Hepatocyte (in vitro differentiated cells): ENCODE measurements at regions not wholly inside any gene's neighbourhood (a gene's known extent, or its start where the extent isn't known, plus 50 kb on each side); places are given as distances from the start of the nearest gene placed in this dataset.

ENCODE experiments used
- DNase-seq: peaks from one replicate; pipeline ENCODE4 v3.0.0-alpha.2; 2016; ENCODE audit warnings: low spot score
- H2AFZ ChIP-seq: fragments of 200-600 bp; sonication (generic); 2 replicates; pipeline ENCODE4 v1.6.0; 2016; ENCODE audit warnings: antibody characterized with exemption, mild to moderate bottlenecking
- H3K27ac ChIP-seq: fragments of 200-600 bp; sonication (generic); 2 replicates; pipeline ENCODE4 v1.5.1; 2016; ENCODE audit warnings: mild to moderate bottlenecking
- H3K27me3 ChIP-seq: fragments of 200-600 bp; sonication (generic); 2 replicates; pipeline ENCODE4 v1.6.1; 2016
- H3K36me3 ChIP-seq: fragments of 200-600 bp; sonication (generic); replicated peaks from 2 replicates; pipeline ENCODE4 v1.5.1; 2016; ENCODE audit warnings: low read depth; ENCODE audit not compliant: insufficient read depth
- H3K4me1 ChIP-seq: fragments of 200-600 bp; sonication (generic); 2 replicates; pipeline ENCODE4 v1.5.1; 2016; ENCODE audit warnings: mild to moderate bottlenecking, moderate library complexity; ENCODE audit not compliant: insufficient read depth
- H3K4me2 ChIP-seq: fragments of 200-600 bp; sonication (generic); 2 replicates; pipeline ENCODE4 v1.6.0; 2016
- H3K4me3 ChIP-seq: fragments of 200-600 bp; sonication (generic); 2 replicates; pipeline ENCODE4 v1.5.1; 2016; ENCODE audit warnings: mild to moderate bottlenecking
- H3K79me2 ChIP-seq: fragments of 200-600 bp; sonication (generic); 2 replicates; pipeline ENCODE4 v1.6.0; 2017; ENCODE audit warnings: mild to moderate bottlenecking
- H3K9me2 ChIP-seq: fragments of 200-600 bp; sonication (generic); replicated peaks from 2 replicates; pipeline ENCODE4 v1.6.0; 2017; ENCODE audit warnings: mild to moderate bottlenecking; ENCODE audit not compliant: insufficient read depth
- H3K9me3 ChIP-seq: fragments of 200-600 bp; sonication (generic); 2 replicates; pipeline ENCODE4 v1.5.1; 2016; ENCODE audit warnings: low read depth, mild to moderate bottlenecking
- H4K20me1 ChIP-seq: fragments of 200-600 bp; sonication (generic); 2 replicates; pipeline ENCODE4 v1.6.0; 2016; ENCODE audit warnings: mild to moderate bottlenecking; ENCODE audit not compliant: insufficient read depth, poor library complexity, severe bottlenecking
- CTCF ChIP-seq: fragments of 200-600 bp; sonication (generic); IDR thresholded peaks from 2 replicates; pipeline ENCODE4 v1.5.1; 2016; ENCODE audit warnings: antibody characterized with exemption, mild to moderate bottlenecking; ENCODE audit not compliant: poor library complexity
- EZH2 ChIP-seq: fragments of 200-600 bp; sonication (generic); IDR thresholded peaks from 2 replicates; pipeline ENCODE4 v1.6.1; 2016; ENCODE audit warnings: antibody characterized with exemption, mild to moderate bottlenecking, borderline replicate concordance
- EZH2phosphoT487 ChIP-seq: fragments of 200-600 bp; sonication (generic); IDR thresholded peaks from one replicate; pipeline ENCODE4 v1.6.1; 2018; ENCODE audit warnings: antibody characterized with exemption, mild to moderate bottlenecking, low read depth, moderate library complexity; ENCODE audit not compliant: unreplicated experiment, severe bottlenecking
- WGBS: methylation state at CpG from one replicate; pipeline ENCODE4 v1.1.6; 2016; ENCODE audit warnings: low lambda C conversion rate; ENCODE audit errors: missing lambda C conversion rate; 5-methylcytosine and 5-hydroxymethylcytosine counted together

- H3K27me3 ChIP-seq, result no peaks in the 10 kb centered on the region
- H3K36me3 ChIP-seq, result no peaks in the 10 kb centered on the region
- H3K79me2 ChIP-seq, result no peaks in the 10 kb centered on the region
- H3K27ac ChIP-seq, result no peak overlapping the region
- DNase-seq, result no peak
- TF ChIP-seq EZH2 (no peak), CTCF (no peak), EZH2phosphoT487 (no peak)
- no peak overlapping the region for H2AFZ ChIP-seq
- no peaks in the 10 kb centered on the region for H3K9me2 ChIP-seq
- H3K4me2 ChIP-seq, result no peak overlapping the region
- H3K4me1 ChIP-seq, result no peaks in the 10 kb centered on the region
- 78% methylated on average over 4 of the region's 4 CpGs for WGBS
- no peak overlapping the region for H3K4me3 ChIP-seq
- H4K20me1 ChIP-seq, result no peaks in the 10 kb centered on the region
- H3K9me3 ChIP-seq, result no peaks in the 10 kb centered on the region
These were observed 170.6 kb upstream of the HAND2 start for GRCh38 chr4:173700650-173701049.

GRCh38 chr4:173699841-173700475 is 169.9 kb upstream of the HAND2 start:
- Histone ChIP-seq H4K20me1 (no peaks in the 10 kb centered on the region), H2AFZ (no peak overlapping the region), H3K36me3 (no peaks in the 10 kb centered on the region), H3K4me2 (no peak overlapping the region), H3K27ac (no peak overlapping the region), H3K9me2 (no peaks in the 10 kb centered on the region), H3K27me3 (no peaks in the 10 kb centered on the region), H3K79me2 (no peaks in the 10 kb centered on the region), H3K4me3 (no peak overlapping the region), H3K9me3 (no peaks in the 10 kb centered on the region), H3K4me1 (no peaks in the 10 kb centered on the region)
- no peak for TF ChIP-seq CTCF
- TF ChIP-seq EZH2phosphoT487, result no peak
- no peak for TF ChIP-seq EZH2
- no peak for DNase-seq
- WGBS, result 70% methylated on average over 2 of the region's 2 CpGs

- no peak for DNase-seq
- no peaks in the 10 kb centered on the region for H3K9me3 ChIP-seq
- H4K20me1 ChIP-seq, result no peaks in the 10 kb centered on the region
- no peaks in the 10 kb centered on the region for H3K36me3 ChIP-seq
- no peaks in the 10 kb centered on the region for H3K79me2 ChIP-seq
- no peak overlapping the region for H3K27ac ChIP-seq
- H3K4me1 ChIP-seq, result no peaks in the 10 kb centered on the region
- no peaks in the 10 kb centered on the region for H3K9me2 ChIP-seq
- 79% methylated on average over 10 of the region's 10 CpGs for WGBS
- no peak overlapping the region for H2AFZ ChIP-seq
- H3K4me3 ChIP-seq, result no peak overlapping the region
- no peak overlapping the region for H3K4me2 ChIP-seq
- TF ChIP-seq CTCF, result no peak
- TF ChIP-seq EZH2phosphoT487, result no peak
- TF ChIP-seq EZH2, result no peak
- H3K27me3 ChIP-seq, result no peaks in the 10 kb centered on the region
These were observed 168.7 kb upstream of the HAND2 start for GRCh38 chr4:173698557-173699262.
